Activated CD4-positive, alpha-beta T cell treated with anti-CD3 and anti-CD28 coated beads, Interleukin-2, amount 50 U/mL, for 48 hours (primary cell): ENCODE measurements at regions not wholly inside any gene's neighbourhood (a gene's known extent, or its start where the extent isn't known, plus 50 kb on each side); places are given as distances from the start of the nearest gene placed in this dataset.
"Not testable (repeated sequence)": the region's sequence is repeated elsewhere in the genome, so short reads cannot be mapped to it uniquely, and the experiment has no call there.

ENCODE experiments used
- DNase-seq, 2 experiments: peaks; one replicate each; pipeline ENCODE4 v3.0.0-alpha.2; 2020

DNA sequence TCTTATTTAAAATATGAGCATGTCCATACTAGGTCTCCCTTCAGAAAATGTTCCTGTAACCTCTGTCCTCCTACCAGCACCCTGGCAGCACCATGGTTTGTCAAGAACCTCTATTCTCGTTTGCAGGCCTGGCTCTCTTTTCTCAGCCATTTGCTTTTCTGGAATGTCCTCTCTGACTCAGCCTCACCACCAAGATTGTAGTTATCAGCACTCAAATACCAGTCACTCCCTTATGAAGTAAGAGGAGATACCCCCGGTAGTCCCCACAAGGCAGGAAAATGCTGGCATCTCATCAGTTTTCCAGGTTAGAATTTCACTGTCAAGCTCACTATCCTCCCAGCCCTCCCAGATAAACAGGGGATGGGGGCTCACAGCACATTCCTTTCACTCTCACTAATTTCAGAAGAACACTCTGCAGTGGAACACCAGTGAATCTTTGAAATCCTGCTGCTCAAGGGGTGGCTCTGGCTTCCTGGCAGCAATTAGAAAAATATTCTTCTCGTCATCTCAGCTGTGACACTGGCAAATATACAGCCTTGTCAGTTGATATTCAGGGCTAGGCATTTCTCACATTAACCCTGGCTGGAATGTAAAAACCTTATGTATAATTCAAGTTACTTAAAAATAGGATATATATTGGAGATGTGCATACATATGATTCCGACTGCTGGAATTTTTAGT, 129.2 kb downstream of the TBX18 start:
- DNase-seq = no peak

DNA sequence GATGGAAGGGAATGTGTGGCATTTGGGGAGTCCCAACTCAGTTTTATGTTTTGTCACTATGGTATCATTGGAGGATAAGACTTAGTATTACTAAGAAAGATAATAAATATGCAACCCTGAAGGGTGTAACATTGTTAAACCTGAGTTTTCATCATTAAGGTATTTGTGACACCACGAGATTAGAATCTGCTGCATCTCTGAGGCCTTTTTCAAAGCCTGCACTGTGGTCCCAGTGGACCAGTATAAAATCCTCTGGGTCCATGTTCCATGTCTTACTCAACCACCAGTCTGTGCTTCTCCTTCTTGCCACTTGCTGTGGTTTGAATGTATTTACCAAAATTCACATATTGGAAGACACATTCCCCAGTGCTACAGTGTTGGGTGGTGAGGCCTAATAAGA, 130.6 kb downstream of the TBX18 start:
- DNase-seq = no peak

DNA sequence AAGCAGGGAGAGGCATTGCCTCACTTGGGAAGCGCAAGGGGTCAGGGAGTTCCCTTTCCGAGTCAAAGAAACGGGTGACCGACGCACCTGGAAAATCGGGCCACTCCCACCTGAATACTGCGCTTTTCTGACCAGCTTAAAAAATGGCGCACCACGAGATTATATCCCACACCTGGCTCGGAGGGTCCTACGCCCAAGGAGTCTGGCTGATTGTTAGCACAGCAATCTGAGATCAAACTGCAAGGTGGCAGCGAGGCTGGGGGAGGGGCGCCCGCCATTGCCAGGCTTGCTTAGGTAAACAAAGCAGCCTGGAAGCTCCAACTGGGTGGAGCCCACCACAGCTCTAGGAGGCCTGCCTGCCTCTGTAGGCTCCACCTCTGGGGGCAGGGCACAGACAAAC, 137.9 kb downstream of the TBX18 start:
- not testable (repeated sequence) for DNase-seq

GRCh38 chr6:84625506-84625905, 138.9 kb downstream of the TBX18 start:
- DNase-seq = no peak

- DNase-seq = no peak
These were observed 140.3 kb downstream of the TBX18 start for GRCh38 chr6:84623956-84624680.

DNA sequence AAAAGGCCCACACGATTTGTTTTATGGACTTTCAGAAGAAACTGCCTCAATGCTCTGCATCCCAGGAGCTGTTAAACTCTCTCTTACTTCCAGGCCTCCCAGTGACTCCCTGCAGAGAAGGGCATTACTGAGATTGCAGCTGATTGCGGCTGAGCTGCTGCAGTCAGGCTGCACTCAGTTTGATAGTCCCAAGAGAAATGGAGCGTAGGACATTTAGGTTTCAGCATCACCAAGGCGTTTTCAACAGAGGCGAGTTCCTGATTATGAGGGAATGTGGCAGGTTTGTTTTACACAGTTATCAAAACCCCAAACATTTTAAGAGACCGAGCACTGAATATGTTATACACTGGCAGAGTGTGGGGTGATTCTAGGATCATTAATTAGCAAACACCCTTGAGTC, 145.6 kb downstream of the TBX18 start:
- DNase-seq = no peak

DNA sequence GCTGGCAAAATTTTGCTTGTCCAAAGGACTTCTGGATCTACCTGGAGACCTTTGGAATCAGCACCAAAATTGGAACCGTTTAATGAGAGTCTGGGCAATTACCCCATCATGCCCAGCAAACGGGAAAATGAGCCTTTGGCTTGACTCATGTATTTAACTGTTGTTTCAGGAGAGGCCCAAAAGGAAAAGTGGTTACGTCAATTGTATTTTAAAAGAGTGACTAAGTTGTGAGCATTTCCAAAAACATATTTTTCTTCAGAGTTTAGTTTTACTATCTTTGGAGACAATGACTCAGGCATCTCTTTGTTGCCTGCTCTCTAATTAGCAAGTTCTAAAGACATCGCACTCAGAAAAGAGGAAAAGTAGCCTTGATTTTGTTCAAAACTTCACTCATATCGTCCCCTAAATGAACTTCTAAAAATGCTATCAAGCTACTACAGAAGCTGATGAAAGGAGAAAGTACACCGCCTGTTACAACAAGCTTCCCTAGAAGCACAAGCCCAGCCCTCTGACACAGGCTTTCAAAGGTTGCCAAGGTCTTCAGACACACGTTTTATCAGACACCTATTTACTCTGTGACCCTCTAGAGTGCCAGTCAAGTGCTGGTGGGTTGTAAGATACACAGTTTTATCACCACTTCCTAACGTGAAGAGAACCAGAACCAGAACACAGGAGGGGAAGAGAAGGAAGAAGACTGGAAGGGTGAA, 146.2 kb downstream of the TBX18 start:
- DNase-seq = no peak

GRCh38 chr6:84615987-84616386, 148.4 kb downstream of the TBX18 start:
- no peak for DNase-seq

DNA sequence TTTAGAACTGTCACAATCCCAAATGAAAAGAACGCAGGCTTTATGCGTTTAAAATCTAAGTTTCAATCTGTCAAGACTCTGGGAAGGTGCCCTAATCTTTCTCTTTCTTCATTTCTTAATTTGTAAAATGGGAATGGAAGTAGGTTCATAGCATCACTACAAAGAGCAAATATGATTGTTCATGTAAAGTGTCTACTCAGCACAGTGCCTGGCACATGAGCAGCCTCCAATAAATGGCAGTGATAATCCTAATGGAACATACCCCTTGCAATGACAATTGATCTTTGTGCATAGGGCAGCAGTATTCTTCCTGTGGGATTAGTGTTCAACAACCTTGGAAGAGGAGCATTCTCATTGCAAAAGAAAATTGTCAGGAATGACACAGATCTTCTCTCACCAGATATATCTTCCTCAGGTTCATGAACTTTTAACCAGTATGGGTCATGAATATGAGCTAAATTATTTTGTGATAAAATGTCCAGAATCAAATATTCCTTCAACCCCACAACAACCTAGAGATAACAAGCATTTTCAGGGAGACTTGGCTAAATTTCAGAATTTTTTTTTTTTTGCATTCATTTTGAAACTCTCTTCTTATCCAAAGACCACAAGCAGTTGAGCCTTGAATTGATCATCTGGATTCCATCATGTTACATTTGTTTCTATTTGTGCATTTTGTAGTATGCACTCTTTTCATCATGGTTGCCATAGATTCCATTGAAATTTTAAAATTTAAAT, 149.1 kb downstream of the TBX18 start:
- DNase-seq = no peak

GRCh38 chr6:84606860-84607259, 157.5 kb downstream of the TBX18 start:
- no peak for DNase-seq

DNA sequence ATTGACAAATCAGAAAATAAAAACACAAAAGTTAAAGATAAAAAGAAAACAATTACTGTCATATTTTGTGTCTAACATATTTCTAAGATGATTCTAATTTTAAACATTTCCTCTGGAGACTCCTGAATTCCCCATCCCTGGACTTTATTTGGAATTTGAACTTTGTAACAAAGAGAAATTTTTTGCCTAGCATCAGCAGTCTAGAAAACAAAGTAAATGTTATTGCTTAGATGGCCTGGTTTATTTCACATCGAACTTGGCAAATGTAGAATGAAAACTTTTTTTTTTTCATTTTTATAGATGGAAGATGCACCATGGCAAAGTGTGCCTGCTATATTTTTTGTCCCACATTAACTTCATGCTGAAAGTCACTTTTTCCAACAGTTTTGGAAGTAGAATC, 159.1 kb downstream of the TBX18 start:
- DNase-seq = no peak

DNA sequence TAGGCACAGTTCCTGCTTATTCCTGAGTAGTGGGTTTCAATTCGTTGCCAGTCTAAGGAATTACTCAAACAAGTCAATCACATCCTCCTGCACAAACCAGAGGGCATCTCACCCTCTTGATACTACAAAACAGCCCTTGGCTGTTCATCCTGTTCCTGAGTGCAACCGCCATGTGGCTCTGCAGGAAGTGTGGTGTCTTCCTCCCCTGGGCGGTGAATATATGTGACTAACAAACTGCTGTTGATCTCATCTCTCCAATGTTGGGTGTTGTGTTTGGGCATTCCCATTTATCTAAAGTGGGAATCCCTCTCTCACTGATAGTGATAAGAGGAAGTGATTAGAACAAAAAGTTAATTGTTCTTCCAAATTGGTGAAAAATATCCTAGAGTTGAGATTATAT, 163.0 kb downstream of the TBX18 start:
- no peak for DNase-seq

GRCh38 chr6:84599991-84600390, 164.4 kb downstream of the TBX18 start:
- DNase-seq = no peak

DNA sequence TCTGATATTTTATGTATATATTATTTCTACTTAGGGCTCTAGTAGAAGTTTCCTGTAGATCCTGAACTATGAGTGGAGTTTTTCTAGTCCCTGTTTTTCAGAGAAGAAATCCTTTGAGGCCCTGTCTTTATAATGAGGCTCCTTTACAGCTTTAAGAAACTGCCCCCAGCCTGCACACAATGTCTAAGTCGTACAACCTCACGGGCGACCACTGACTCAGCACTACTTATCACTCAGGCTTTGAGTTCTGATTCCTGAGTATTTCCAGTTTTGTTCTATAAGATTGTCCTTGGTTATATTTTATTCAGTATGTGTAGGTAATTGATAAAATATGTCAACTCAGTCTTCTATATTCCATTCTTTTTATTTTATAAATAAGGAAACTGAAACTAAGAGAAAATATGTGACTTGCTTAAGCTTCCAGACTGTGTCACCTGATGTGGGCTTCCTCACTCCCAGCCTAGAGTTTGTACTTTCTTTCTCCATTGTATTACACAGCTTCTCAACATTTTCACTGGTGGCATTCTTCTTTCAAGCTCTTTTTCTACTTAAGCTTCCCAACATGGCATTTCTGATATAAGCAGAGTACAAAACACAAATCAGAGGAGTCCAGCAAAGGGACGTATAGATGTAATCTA, 167.0 kb downstream of the TBX18 start:
- no peak for DNase-seq

DNA sequence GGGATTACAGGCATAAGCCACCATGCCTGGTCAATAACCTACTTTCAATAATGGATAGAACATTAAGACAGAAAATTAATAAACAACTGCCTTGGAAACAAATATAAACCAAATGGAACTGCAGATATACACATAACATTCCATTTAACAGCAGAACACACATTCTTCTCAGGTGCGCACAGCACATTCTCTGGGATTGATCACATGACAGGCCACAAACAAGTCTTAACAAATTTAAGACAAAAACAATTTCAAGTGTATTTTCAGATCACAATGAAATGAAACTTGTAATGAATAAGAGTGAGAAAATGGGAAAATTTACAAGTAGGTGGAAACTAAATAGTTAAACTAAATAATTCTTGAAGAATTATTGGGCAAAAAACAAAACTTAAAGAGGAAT, 167.9 kb downstream of the TBX18 start:
- DNase-seq = no peak

DNA sequence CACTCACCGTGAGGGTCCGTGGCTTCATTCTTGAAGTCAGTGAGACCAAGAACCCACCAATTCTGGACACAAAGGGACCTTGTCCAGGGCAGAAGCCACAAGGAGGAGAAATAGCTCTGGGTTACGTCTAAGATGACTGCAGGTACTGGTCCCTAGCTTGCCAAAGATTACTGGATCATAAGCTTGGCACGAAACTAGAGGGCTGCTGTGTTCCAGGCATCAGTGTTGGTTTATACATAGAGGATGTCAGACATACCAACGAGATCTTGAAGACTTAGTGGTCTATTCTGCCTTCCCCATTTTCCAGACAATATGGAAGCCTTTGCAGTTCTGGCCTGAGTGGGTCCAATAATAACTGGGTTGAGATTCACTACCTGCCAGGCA, 175.7 kb downstream of the TBX18 start:
- DNase-seq = no peak

DNA sequence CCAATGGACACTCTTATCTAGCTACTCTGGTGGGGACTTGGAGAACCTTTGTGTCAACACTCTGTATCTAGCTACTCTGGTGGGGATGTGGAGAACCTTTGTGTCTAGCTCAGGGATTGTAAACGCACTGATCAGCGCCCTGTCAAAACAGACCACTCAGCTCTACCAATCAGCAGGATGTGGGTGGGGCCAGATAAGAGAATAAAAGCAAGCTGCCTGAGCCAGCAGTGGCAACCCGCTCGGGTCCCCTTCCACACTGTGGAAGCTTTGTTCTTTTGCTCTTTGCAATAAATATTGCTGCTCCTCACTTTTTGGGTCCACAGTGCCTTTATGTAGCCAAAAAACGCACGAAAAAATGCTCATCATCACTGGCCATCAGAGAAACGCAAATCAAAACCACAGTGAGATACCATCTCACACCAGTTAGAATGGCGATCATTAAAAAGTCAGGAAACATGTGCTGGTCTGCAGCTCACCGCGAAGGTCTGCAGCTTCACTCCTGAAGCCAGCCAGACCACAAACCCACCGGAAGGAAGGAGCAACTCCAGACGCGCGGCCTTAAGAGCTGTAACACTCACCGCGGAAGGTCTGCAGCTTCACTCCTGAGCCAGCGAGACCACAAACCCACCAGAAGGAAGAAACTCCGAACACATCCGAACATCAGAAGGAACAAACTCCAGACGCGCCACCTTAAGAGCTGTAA, 176.3 kb downstream of the TBX18 start:
- not testable (repeated sequence) for DNase-seq

DNA sequence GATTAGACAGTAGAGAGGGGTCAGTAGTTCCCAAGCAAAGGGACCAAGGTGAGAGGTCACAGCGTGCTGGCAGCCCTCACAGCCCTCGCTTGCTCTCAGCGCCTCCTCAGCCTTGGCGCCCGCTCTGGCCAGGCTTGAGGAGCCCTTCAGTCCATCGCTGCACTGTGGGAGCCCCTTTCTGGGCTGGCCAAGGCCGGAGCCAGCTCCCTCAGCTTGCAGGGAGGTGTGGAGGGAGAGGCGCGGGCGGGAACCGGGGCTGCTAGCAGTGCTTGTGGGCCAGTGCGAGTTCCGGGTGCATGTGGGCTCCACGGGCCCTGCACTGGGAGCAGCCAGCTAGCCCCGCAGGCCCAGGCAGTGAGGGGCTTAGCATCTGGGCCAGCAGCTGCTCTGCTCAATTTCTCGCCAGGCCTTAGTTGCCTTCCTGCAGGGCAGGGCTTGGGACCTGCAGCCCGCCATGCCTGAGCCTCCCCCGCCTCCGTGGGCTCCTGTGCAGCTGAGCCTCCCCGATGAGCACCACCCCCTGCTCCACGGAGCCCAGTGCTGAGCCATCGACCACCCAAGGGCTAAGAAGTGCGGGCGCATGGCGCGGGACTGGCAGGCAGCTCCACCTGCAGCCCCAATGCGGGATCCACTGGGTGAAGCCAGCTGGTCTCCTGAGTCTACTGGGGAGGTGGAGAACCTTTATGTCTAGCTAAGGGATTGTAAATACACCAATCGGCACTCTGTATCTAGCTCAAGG, 177.0 kb downstream of the TBX18 start:
- not testable (repeated sequence) for DNase-seq

DNA sequence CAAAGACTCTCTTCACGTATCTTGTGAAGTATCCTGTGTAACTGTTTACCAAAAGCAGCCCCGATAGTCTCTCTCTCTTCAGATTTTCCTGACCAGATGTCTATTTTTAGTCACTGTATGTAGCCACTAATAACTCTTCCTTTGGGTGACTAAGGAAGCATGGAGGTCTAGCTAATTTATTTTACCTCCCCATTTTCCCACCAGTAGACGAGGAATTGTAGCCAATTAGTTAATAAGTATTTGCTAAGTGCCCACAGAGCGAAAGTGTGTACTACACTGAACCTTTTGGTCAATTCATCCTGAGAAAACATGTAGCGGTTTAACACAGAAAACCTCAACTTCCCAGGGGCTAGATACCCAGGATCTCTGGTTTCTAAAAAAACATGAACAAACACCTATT, 180.6 kb downstream of the TBX18 start:
- DNase-seq = no peak

GRCh38 chr6:84582997-84583396, 181.4 kb downstream of the TBX18 start:
- DNase-seq = no peak

DNA sequence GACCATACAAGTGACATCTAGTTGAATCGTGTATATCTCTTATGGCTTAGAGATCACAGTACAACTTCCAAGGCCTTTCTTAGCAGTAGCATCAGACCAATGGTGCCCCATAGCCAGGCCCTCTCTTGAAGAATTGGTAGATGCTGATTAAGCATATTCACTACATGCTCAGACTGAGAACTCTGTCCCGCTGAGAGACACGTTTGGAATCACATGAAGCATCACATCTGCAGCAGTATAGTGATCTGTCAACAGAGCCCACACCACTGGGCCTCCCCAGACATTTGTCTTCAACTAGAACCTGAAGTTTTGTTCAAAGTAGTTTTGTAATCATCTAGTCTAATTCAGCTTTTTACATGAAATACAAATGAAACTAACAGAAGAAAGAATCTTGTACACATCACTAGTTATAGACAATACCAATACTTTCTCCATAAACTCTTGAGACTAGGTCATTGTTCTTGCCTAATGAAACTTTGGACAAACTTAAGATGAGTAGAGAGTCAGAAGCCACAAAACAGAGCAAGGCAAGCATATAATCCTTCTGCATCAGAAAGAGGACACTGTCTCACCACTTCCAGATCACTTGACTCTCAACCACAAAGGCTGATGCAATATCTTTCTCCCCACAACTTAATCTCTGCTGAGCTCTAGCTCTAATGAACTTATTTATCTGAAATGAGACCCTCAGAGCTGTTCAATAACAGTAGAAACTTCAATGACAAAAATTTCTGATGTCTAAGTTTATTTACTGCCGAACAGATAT, 182.7 kb downstream of the TBX18 start:
- no peak for DNase-seq
